ENCODE measurements at regions not wholly inside any gene's neighbourhood (a gene's known extent, or its start where the extent isn't known, plus 50 kb on each side); places are given as distances from the start of the nearest gene placed in this dataset.

GRCh38 chr2:188878716-188879115 is 95.5 kb upstream of the COL3A1 start:
- Histone ChIP-seq H3K4me3 (ENCODE audit: low read length in 2 of 2) (no peak overlapping the region), H3K27me3 (ENCODE audit: insufficient read depth, low read length) (no peaks in the 10 kb centered on the region), H3K36me3 (ENCODE audit: insufficient read depth, low read length) (no peaks in the 10 kb centered on the region), H3K9me3 (ENCODE audit: control insufficient read depth in 1 of 2, low read length in 2 of 2) (no peaks in the 10 kb centered on the region), H3K4me1 (ENCODE audit: insufficient read depth, low read length) (no peaks in the 10 kb centered on the region), H3K27ac (ENCODE audit: low read depth, low read length) (no peak overlapping the region)
- intact Hi-C loops (cut with micrococcal nuclease) = no loop called here
- ChIA-PET CTCF (ENCODE audit: partially characterized antibody) (no interaction called here), POLR2A (ENCODE audit: partially characterized antibody) (no interaction called here)
- no peak overlapping the region for H3K27ac Mint-ChIP-seq
- H3K36me3 Mint-ChIP-seq = no peaks in the 10 kb centered on the region
- peaks cover 0 to 4% (median 0%) of the 10 kb centered on the region in 8 donors for H3K9me3 Mint-ChIP-seq
- H3K4me1 Mint-ChIP-seq = no peaks in the 10 kb centered on the region
- no peak overlapping the region for H3K4me3 Mint-ChIP-seq
- no peak for DNase-seq
- H3K27me3 Mint-ChIP-seq = no peaks in the 10 kb centered on the region

GRCh38 chr2:188880740-188881139 is 93.4 kb upstream of the COL3A1 start:
- CTCF ChIA-PET (ENCODE audit: partially characterized antibody) = no interaction called here
- intact Hi-C loops (cut with micrococcal nuclease) = no loop called here
- no peaks in the 10 kb centered on the region for H3K27me3 Mint-ChIP-seq
- Histone ChIP-seq H3K9me3 (ENCODE audit: control insufficient read depth in 1 of 2, low read length in 2 of 2) (no peaks in the 10 kb centered on the region), H3K27ac (ENCODE audit: low read depth, low read length) (no peak overlapping the region), H3K27me3 (ENCODE audit: insufficient read depth, low read length) (no peaks in the 10 kb centered on the region), H3K36me3 (ENCODE audit: insufficient read depth, low read length) (no peaks in the 10 kb centered on the region), H3K4me1 (ENCODE audit: insufficient read depth, low read length) (no peaks in the 10 kb centered on the region), H3K4me3 (ENCODE audit: low read length in 2 of 2) (no peak overlapping the region)
- H3K9me3 Mint-ChIP-seq = peaks cover 0 to 4% (median 0%) of the 10 kb centered on the region in 8 donors
- no peak for DNase-seq
- H3K36me3 Mint-ChIP-seq = no peaks in the 10 kb centered on the region
- H3K27ac Mint-ChIP-seq = no peak overlapping the region
- H3K4me1 Mint-ChIP-seq = no peaks in the 10 kb centered on the region
- H3K4me3 Mint-ChIP-seq = no peak overlapping the region
- POLR2A ChIA-PET (ENCODE audit: partially characterized antibody) = no interaction called here

GRCh38 chr2:188881434-188881833 is 92.7 kb upstream of the COL3A1 start:
- no peaks in the 10 kb centered on the region for H3K36me3 ChIP-seq (ENCODE audit: insufficient read depth, low read length)
- intact Hi-C loops (cut with micrococcal nuclease) = no loop called here
- CTCF ChIA-PET (ENCODE audit: partially characterized antibody) = no interaction called here
- POLR2A ChIA-PET (ENCODE audit: partially characterized antibody) = no interaction called here
- H3K4me1 Mint-ChIP-seq = no peaks in the 10 kb centered on the region
- no peak overlapping the region for H3K27ac Mint-ChIP-seq
- H3K36me3 Mint-ChIP-seq = no peaks in the 10 kb centered on the region
- H3K27me3 ChIP-seq (ENCODE audit: insufficient read depth, low read length) = no peaks in the 10 kb centered on the region
- no peak overlapping the region for H3K27ac ChIP-seq (ENCODE audit: low read depth, low read length)
- no peaks in the 10 kb centered on the region for H3K27me3 Mint-ChIP-seq
- peaks cover 0 to 4% (median 0%) of the 10 kb centered on the region in 8 donors for H3K9me3 Mint-ChIP-seq
- no peak overlapping the region for H3K4me3 ChIP-seq (ENCODE audit: low read length in 2 of 2)
- no peaks in the 10 kb centered on the region for H3K9me3 ChIP-seq (ENCODE audit: control insufficient read depth in 1 of 2, low read length in 2 of 2)
- no peaks in the 10 kb centered on the region for H3K4me1 ChIP-seq (ENCODE audit: insufficient read depth, low read length)
- DNase-seq = no peak
- no peak overlapping the region for H3K4me3 Mint-ChIP-seq

GRCh38 chr2:188884046-188884445 is 90.1 kb upstream of the COL3A1 start:
- Mint-ChIP-seq H3K27ac (no peak overlapping the region), H3K27me3 (peaks cover 0 to 3% of the 10 kb centered on the region in 2 donors)
- POLR2A ChIA-PET (ENCODE audit: partially characterized antibody) = no interaction called here

GRCh38 chr2:188884517-188884916 is 89.7 kb upstream of the COL3A1 start:
- intact Hi-C loops (cut with micrococcal nuclease) = no loop called here
- H3K4me1 Mint-ChIP-seq = no peaks in the 10 kb centered on the region
- Histone ChIP-seq H3K4me1 (ENCODE audit: insufficient read depth, low read length) (no peaks in the 10 kb centered on the region), H3K27me3 (ENCODE audit: insufficient read depth, low read length) (no peaks in the 10 kb centered on the region), H3K4me3 (ENCODE audit: low read length in 2 of 2) (no peak overlapping the region), H3K27ac (ENCODE audit: low read depth, low read length) (no peak overlapping the region), H3K9me3 (ENCODE audit: control insufficient read depth in 1 of 2, low read length in 2 of 2) (no peaks in the 10 kb centered on the region), H3K36me3 (ENCODE audit: insufficient read depth, low read length) (no peaks in the 10 kb centered on the region)
- no peak overlapping the region for H3K4me3 Mint-ChIP-seq
- POLR2A ChIA-PET (ENCODE audit: partially characterized antibody) = no interaction called here
- H3K9me3 Mint-ChIP-seq = peaks cover 0 to 4% (median under 1%) of the 10 kb centered on the region in 8 donors
- H3K36me3 Mint-ChIP-seq = no peaks in the 10 kb centered on the region
- H3K27ac Mint-ChIP-seq = no peak overlapping the region
- CTCF ChIA-PET (ENCODE audit: partially characterized antibody) = no interaction called here
- DNase-seq = no peak
- H3K27me3 Mint-ChIP-seq = peaks cover 0 to 3% of the 10 kb centered on the region in 2 donors

More at GRCh38 chr2:188884046-188884445, 90.1 kb upstream of the COL3A1 start:
- Mint-ChIP-seq H3K4me3 (no peak overlapping the region), H3K36me3 (no peaks in the 10 kb centered on the region), H3K9me3 (peaks cover 0 to 6% (median 0%) of the 10 kb centered on the region in 8 donors), H3K4me1 (no peaks in the 10 kb centered on the region)
- no peak overlapping the region for H3K4me3 ChIP-seq (ENCODE audit: low read length in 2 of 2)
- no peaks in the 10 kb centered on the region for H3K36me3 ChIP-seq (ENCODE audit: insufficient read depth, low read length)
- no peak for DNase-seq
- intact Hi-C loops (cut with micrococcal nuclease) = no loop called here
- H3K9me3 ChIP-seq (ENCODE audit: control insufficient read depth in 1 of 2, low read length in 2 of 2) = no peaks in the 10 kb centered on the region
- CTCF ChIA-PET (ENCODE audit: partially characterized antibody) = no interaction called here
- no peaks in the 10 kb centered on the region for H3K4me1 ChIP-seq (ENCODE audit: insufficient read depth, low read length)
- H3K27ac ChIP-seq (ENCODE audit: low read depth, low read length) = no peak overlapping the region
- no peaks in the 10 kb centered on the region for H3K27me3 ChIP-seq (ENCODE audit: insufficient read depth, low read length)

- Histone ChIP-seq H3K4me1 (ENCODE audit: insufficient read depth, low read length) (no peaks in the 10 kb centered on the region), H3K36me3 (ENCODE audit: insufficient read depth, low read length) (no peaks in the 10 kb centered on the region), H3K9me3 (ENCODE audit: control insufficient read depth in 1 of 2, low read length in 2 of 2) (no peaks in the 10 kb centered on the region), H3K27me3 (ENCODE audit: insufficient read depth, low read length) (no peaks in the 10 kb centered on the region), H3K27ac (ENCODE audit: low read depth, low read length) (no peak overlapping the region), H3K4me3 (ENCODE audit: low read length in 2 of 2) (no peak overlapping the region)
- H3K27ac Mint-ChIP-seq = peak overlapping the region in 1 of 7 donors; percentile 22
- no peak overlapping the region for H3K4me3 Mint-ChIP-seq
- H3K36me3 Mint-ChIP-seq = no peaks in the 10 kb centered on the region
- no peak for DNase-seq
- ChIA-PET POLR2A (ENCODE audit: partially characterized antibody) (no interaction called here), CTCF (ENCODE audit: partially characterized antibody) (no interaction called here)
- no peaks in the 10 kb centered on the region for H3K4me1 Mint-ChIP-seq
- intact Hi-C loops (cut with micrococcal nuclease) = no loop called here
- peaks cover 0 to 3% of the 10 kb centered on the region in 2 donors for H3K27me3 Mint-ChIP-seq
- peaks cover 0 to 5% (median under 1%) of the 10 kb centered on the region in 8 donors for H3K9me3 Mint-ChIP-seq
These were observed 85.0 kb upstream of the COL3A1 start for GRCh38 chr2:188889187-188889586.

GRCh38 chr2:188890755-188891154 is 83.4 kb upstream of the COL3A1 start:
- Mint-ChIP-seq H3K9me3 (peaks cover 0 to 5% (median under 1%) of the 10 kb centered on the region in 8 donors), H3K27ac (no peak overlapping the region), H3K4me3 (no peak overlapping the region), H3K27me3 (peaks cover 0 to 3% of the 10 kb centered on the region in 2 donors), H3K4me1 (no peaks in the 10 kb centered on the region), H3K36me3 (no peaks in the 10 kb centered on the region)
- intact Hi-C loops (cut with micrococcal nuclease) = no loop called here
- H3K4me1 ChIP-seq (ENCODE audit: insufficient read depth, low read length) = no peaks in the 10 kb centered on the region
- no peak overlapping the region for H3K27ac ChIP-seq (ENCODE audit: low read depth, low read length)
- DNase-seq = no peak
- H3K9me3 ChIP-seq (ENCODE audit: control insufficient read depth in 1 of 2, low read length in 2 of 2) = no peaks in the 10 kb centered on the region
- H3K36me3 ChIP-seq (ENCODE audit: insufficient read depth, low read length) = no peaks in the 10 kb centered on the region
- ChIA-PET POLR2A (ENCODE audit: partially characterized antibody) (no interaction called here), CTCF (ENCODE audit: partially characterized antibody) (no interaction called here)
- H3K4me3 ChIP-seq (ENCODE audit: low read length in 2 of 2) = no peak overlapping the region
- no peaks in the 10 kb centered on the region for H3K27me3 ChIP-seq (ENCODE audit: insufficient read depth, low read length)

- no peaks in the 10 kb centered on the region for H3K36me3 Mint-ChIP-seq
- H3K4me1 ChIP-seq (ENCODE audit: insufficient read depth, low read length) = no peaks in the 10 kb centered on the region
- no peaks in the 10 kb centered on the region for H3K36me3 ChIP-seq (ENCODE audit: insufficient read depth, low read length)
- no peak overlapping the region for H3K4me3 Mint-ChIP-seq
- H3K27me3 ChIP-seq (ENCODE audit: insufficient read depth, low read length) = no peaks in the 10 kb centered on the region
- intact Hi-C loops (cut with micrococcal nuclease) = no loop called here
- H3K27ac ChIP-seq (ENCODE audit: low read depth, low read length) = no peak overlapping the region
- no peak overlapping the region for H3K4me3 ChIP-seq (ENCODE audit: low read length in 2 of 2)
- POLR2A ChIA-PET (ENCODE audit: partially characterized antibody) = no interaction called here
- peaks cover 0 to 3% of the 10 kb centered on the region in 2 donors for H3K27me3 Mint-ChIP-seq
- H3K27ac Mint-ChIP-seq = no peak overlapping the region
- no peak for DNase-seq
- no peaks in the 10 kb centered on the region for H3K4me1 Mint-ChIP-seq
- CTCF ChIA-PET (ENCODE audit: partially characterized antibody) = no interaction called here
- peaks cover 0 to 5% (median under 1%) of the 10 kb centered on the region in 8 donors for H3K9me3 Mint-ChIP-seq
- no peaks in the 10 kb centered on the region for H3K9me3 ChIP-seq (ENCODE audit: control insufficient read depth in 1 of 2, low read length in 2 of 2)
These were observed 81.5 kb upstream of the COL3A1 start for GRCh38 chr2:188892636-188893035.
